SK-N-SH (cell line): ENCODE measurements at regions not wholly inside any gene's neighbourhood (a gene's known extent, or its start where the extent isn't known, plus 50 kb on each side); places are given as distances from the start of the nearest gene placed in this dataset.

Source experiments
- CTCF ChIA-PET: fragments of 300-600, 350-600 bp; formaldehyde crosslinking; extraction: SDS; loops from one replicate; lab custom pipeline; 2021; lab: Yijun Ruan, JAX
- POLR2A ChIA-PET: fragments of 350-600 bp; sonication (Branson Sonifier 250); formaldehyde crosslinking; extraction: SDS; loops from one replicate; lab custom pipeline; 2020; ENCODE audit warnings: antibody characterized with exemption, inconsistent platforms; lab: Yijun Ruan, JAX
- DNase-seq: peaks from one replicate; pipeline ENCODE4 v3.0.0; 2012
- H2AFZ ChIP-seq: fragments of 200-600 bp; sonication (generic); 2 replicates; pipeline ENCODE4 v1.8.1; 2016; ENCODE audit warnings: antibody characterized with exemption, mild to moderate bottlenecking, low read depth
- H3F3A ChIP-seq: fragments of 200-600 bp; sonication (generic); replicated peaks from 2 replicates; pipeline ENCODE3; 2016; ENCODE audit warnings: antibody characterized with exemption, mild to moderate bottlenecking; ENCODE audit not compliant: insufficient read depth
- H3K27ac ChIP-seq, 2 experiments: fragments of 200-500 bp in 1 of 2; fragments of 200-600 bp in 1 of 2; sonication (Bioruptor generic) in 1 of 2; sonication (generic), shearing (Covaris generic) in 1 of 2; 2 replicates each; pipeline versions ENCODE4 v1.5.1 to v1.6.1; 2014 to 2016; ENCODE audit warnings: low read depth in 2 of 2, inconsistent platforms in 1 of 2, low read length in 1 of 2, mild to moderate bottlenecking in 1 of 2, mixed read lengths in 1 of 2
- H3K27me3 ChIP-seq: fragments of 200-600 bp; sonication (generic), shearing (Covaris generic); 2 replicates; pipeline ENCODE4 v1.6.1; 2016; ENCODE audit warnings: mixed run types; ENCODE audit not compliant: insufficient read depth
- H3K36me3 ChIP-seq, 2 experiments: fragments of 200-500 bp in 1 of 2; fragments of 200-600 bp in 1 of 2; sonication (Bioruptor generic) in 1 of 2; sonication (generic) in 1 of 2; replicated peaks in 1 of 2; 2 replicates each; pipeline versions ENCODE3 to v1.5.1; 2014 to 2016; ENCODE audit warnings: low read length in 1 of 2, mild to moderate bottlenecking in 1 of 2; ENCODE audit not compliant: insufficient read depth in 2 of 2, control insufficient read depth in 1 of 2
- H3K4me1 ChIP-seq, 2 experiments: fragments of 200-500 bp in 1 of 2; fragments of 200-600 bp in 1 of 2; sonication (Bioruptor generic) in 1 of 2; sonication (generic), shearing (Covaris generic) in 1 of 2; 2 replicates each; pipeline versions ENCODE4 v1.5.1 to v1.6.1; 2014 to 2016; ENCODE audit warnings: low read depth in 1 of 2, low read length in 1 of 2, mixed run types in 1 of 2; ENCODE audit not compliant: insufficient read depth in 2 of 2, control insufficient read depth in 1 of 2
- H3K4me2 ChIP-seq: fragments of 200-600 bp; sonication (generic), shearing (Covaris generic); 2 replicates; pipeline ENCODE4 v1.6.1; 2017; ENCODE audit warnings: mixed run types
- H3K4me3 ChIP-seq, 2 experiments: fragments of 200-500 bp in 1 of 2; fragments of 200-600 bp in 1 of 2; sonication (Bioruptor generic) in 1 of 2; sonication (generic), shearing (Covaris generic) in 1 of 2; 2 replicates each; pipeline versions ENCODE4 v1.5.1 to v1.8.1; 2014 to 2016; ENCODE audit warnings: low read depth in 2 of 2, inconsistent platforms in 1 of 2, low read length in 1 of 2, mild to moderate bottlenecking in 1 of 2, mixed read lengths in 1 of 2, moderate library complexity in 1 of 2
- H3K79me2 ChIP-seq: fragments of 200-600 bp; sonication (generic); 2 replicates; pipeline ENCODE4 v1.8.1; 2017; ENCODE audit warnings: mild to moderate bottlenecking; ENCODE audit not compliant: insufficient read depth
- H3K9ac ChIP-seq: fragments of 200-600 bp; sonication (generic); 2 replicates; pipeline ENCODE4 v1.6.1; 2017; ENCODE audit warnings: mixed run types
- H3K9me2 ChIP-seq: fragments of 200-600 bp; sonication (generic); 2 replicates; pipeline ENCODE4 v1.6.1; 2017; ENCODE audit warnings: mixed run types
- H3K9me3 ChIP-seq: fragments of 200-600 bp; sonication (generic); 2 replicates; pipeline ENCODE4 v1.6.1; 2017; ENCODE audit warnings: mixed run types, mild to moderate bottlenecking, moderate library complexity
- H4K20me1 ChIP-seq: fragments of 200-600 bp; sonication (generic); 2 replicates; pipeline ENCODE4 v1.6.1; 2017; ENCODE audit warnings: mild to moderate bottlenecking, mixed run types; ENCODE audit not compliant: insufficient read depth
- ELF1 ChIP-seq: IDR thresholded peaks from 2 replicates; pipeline ENCODE4 v1.4.0; 2012
- EP300 ChIP-seq, 2 experiments: IDR thresholded peaks; 2 replicates each; pipeline versions ENCODE4 v1.4.0 to v1.6.1; 2012; ENCODE audit warnings: borderline replicate concordance in 1 of 2, low read depth in 1 of 2, low read length in 1 of 2
- FOXJ3 ChIP-seq: sonication (generic); formaldehyde crosslinking; IDR thresholded peaks from 2 replicates; pipeline ENCODE4 v1.5.1; 2020; ENCODE audit warnings: mild to moderate bottlenecking, missing genetic modification reagents
- FOXM1 ChIP-seq: IDR thresholded peaks from 2 replicates; pipeline ENCODE4 v1.4.0; 2012; ENCODE audit warnings: low read depth, mild to moderate bottlenecking
- GABPA ChIP-seq: IDR thresholded peaks from 2 replicates; pipeline ENCODE4 v1.4.0; 2012; ENCODE audit warnings: low read depth, mild to moderate bottlenecking
- MEF2A ChIP-seq: IDR thresholded peaks from 2 replicates; pipeline ENCODE4 v1.4.0; 2012; ENCODE audit warnings: low read depth, borderline replicate concordance
- MXI1 ChIP-seq: IDR thresholded peaks from 2 replicates; pipeline ENCODE4 v1.6.1; 2012; ENCODE audit warnings: mild to moderate bottlenecking, low read depth, low read length, improper control_type of control experiment
- NFIC ChIP-seq: IDR thresholded peaks from 2 replicates; pipeline ENCODE4 v1.4.0; 2012; ENCODE audit warnings: borderline replicate concordance
- NRF1 ChIP-seq: IDR thresholded peaks from 2 replicates; pipeline ENCODE4 v1.6.1; 2012; ENCODE audit warnings: low read depth, mild to moderate bottlenecking, low read length
- PBX3 ChIP-seq: IDR thresholded peaks from 2 replicates; pipeline ENCODE4; 2012
- POLR2AphosphoS5 ChIP-seq: IDR thresholded peaks from 2 replicates; pipeline ENCODE4 v1.6.1; 2012; ENCODE audit warnings: low read depth, low read length
- RAD21 ChIP-seq: IDR thresholded peaks from 2 replicates; pipeline ENCODE4 v1.6.1; 2012; ENCODE audit warnings: mild to moderate bottlenecking, low read length
- SIN3A ChIP-seq: IDR thresholded peaks from 2 replicates; pipeline ENCODE4 v1.6.1; 2012; ENCODE audit warnings: low read depth, mild to moderate bottlenecking, low read length, moderate library complexity, borderline replicate concordance
- SMC3 ChIP-seq: IDR thresholded peaks from 2 replicates; pipeline ENCODE4 v1.6.1; 2012; ENCODE audit warnings: low read depth, low read length, improper control_type of control experiment
- TCF12 ChIP-seq: IDR thresholded peaks from 2 replicates; pipeline ENCODE4 v1.4.0; 2012
- USF2 ChIP-seq: fragments of 150-350 bp; IDR thresholded peaks from 2 replicates; pipeline ENCODE4 v1.6.1; 2017; ENCODE audit warnings: antibody characterized with exemption, low read length, low read depth, borderline replicate concordance
- WGBS: methylation state at CpG from one replicate; pipeline ENCODE4 v1.1.6; 2017; ENCODE audit warnings: low lambda C conversion rate; 5-methylcytosine and 5-hydroxymethylcytosine counted together
- TF ChIP-seq, protein P1 (sequence below): IDR thresholded peaks from 2 replicates; pipeline ENCODE4 v1.6.1; 2012; ENCODE audit warnings: mild to moderate bottlenecking, low read depth, low read length, moderate library complexity
- TF ChIP-seq, protein P2 (sequence below): fragments of 200-600 bp; sonication (generic); IDR thresholded peaks from 2 replicates; pipeline ENCODE4 v1.6.1; 2017; ENCODE audit warnings: antibody characterized with exemption, mild to moderate bottlenecking, moderate library complexity

DNA sequence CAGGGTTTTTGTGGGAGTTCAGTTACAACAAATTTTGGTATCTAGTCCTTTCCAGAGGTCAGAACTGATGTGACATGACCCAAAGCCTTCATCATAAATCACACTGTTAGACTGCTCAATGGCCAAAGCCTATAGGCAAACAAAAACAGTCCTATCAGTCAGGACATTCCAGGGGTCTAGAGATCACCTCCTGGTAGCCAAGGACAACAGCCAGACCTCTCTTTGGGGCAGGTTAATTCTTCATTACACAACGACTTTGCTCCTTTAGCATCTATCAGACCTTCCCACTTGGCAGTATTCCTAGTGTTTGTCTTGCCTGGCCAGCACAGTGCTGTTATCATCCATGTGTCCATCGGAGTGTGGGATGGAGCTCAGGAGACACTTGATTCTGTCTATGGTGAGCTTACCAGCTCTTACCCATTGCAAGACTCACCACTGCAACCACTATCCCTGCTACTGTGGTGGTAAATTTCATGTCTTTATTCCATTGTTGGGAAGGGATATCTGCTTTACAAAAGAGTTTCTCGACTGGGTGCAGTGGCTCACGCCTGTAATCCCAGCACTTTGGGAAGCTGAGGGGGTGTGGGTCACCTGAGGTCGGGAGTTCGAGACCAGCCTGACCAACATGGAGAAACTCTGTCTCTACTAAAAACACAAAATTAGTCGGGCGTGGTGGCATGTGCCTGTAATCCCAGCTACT is 95.5 kb upstream of the DHX40 start (continued):
- TF ChIP-seq, protein P1, sequence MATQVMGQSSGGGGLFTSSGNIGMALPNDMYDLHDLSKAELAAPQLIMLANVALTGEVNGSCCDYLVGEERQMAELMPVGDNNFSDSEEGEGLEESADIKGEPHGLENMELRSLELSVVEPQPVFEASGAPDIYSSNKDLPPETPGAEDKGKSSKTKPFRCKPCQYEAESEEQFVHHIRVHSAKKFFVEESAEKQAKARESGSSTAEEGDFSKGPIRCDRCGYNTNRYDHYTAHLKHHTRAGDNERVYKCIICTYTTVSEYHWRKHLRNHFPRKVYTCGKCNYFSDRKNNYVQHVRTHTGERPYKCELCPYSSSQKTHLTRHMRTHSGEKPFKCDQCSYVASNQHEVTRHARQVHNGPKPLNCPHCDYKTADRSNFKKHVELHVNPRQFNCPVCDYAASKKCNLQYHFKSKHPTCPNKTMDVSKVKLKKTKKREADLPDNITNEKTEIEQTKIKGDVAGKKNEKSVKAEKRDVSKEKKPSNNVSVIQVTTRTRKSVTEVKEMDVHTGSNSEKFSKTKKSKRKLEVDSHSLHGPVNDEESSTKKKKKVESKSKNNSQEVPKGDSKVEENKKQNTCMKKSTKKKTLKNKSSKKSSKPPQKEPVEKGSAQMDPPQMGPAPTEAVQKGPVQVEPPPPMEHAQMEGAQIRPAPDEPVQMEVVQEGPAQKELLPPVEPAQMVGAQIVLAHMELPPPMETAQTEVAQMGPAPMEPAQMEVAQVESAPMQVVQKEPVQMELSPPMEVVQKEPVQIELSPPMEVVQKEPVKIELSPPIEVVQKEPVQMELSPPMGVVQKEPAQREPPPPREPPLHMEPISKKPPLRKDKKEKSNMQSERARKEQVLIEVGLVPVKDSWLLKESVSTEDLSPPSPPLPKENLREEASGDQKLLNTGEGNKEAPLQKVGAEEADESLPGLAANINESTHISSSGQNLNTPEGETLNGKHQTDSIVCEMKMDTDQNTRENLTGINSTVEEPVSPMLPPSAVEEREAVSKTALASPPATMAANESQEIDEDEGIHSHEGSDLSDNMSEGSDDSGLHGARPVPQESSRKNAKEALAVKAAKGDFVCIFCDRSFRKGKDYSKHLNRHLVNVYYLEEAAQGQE, result no peak
- no peak for TF ChIP-seq MXI1

DNA sequence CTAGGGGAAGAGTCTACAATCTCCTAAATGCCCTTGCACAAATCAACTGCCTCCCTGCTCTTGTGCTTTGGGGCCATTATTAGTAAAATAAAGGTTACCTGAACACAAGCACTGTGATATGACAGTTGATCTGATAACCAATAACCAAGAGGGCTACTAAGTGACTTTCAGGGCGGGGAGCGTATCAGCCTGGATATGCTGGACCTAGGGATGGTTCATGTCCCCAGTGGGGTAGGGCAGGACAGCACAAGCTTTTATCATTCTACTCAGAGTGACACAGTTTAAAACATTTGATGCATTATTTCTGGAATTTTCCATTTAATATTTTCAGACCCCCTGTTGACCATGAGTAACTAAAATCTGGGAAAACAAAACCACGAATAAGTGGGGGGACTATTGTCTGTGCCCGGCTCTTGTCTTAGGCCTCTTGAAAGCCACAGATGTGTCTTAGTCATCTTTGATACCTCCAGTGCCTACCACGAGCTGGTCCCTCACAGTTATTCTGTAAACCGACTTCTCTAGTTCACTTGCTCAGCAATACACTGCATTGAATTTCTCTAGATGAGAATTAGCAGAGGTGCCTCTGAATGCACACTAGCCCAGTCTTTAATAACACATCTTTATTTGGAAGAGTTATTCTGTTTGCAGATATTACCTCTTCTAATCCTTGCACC is 94.6 kb upstream of the DHX40 start:
- no peaks in the 10 kb centered on the region for H3F3A ChIP-seq
- no peak overlapping the region for H3K9ac ChIP-seq
- no peaks in the 10 kb centered on the region for H3K9me3 ChIP-seq
- no peak overlapping the region for H3K27ac ChIP-seq
- no peak overlapping the region for H3K4me2 ChIP-seq
- POLR2A ChIA-PET, result no interaction called here
- CTCF ChIA-PET, result no interaction called here
- H4K20me1 ChIP-seq, result no peaks in the 10 kb centered on the region
- H3K9me2 ChIP-seq, result no peaks in the 10 kb centered on the region
- no peak overlapping the region for H2AFZ ChIP-seq
- H3K27me3 ChIP-seq, result no peaks in the 10 kb centered on the region
- no peak for DNase-seq
- 76% methylated on average over 6 of the region's 6 CpGs for WGBS
- H3K36me3 ChIP-seq, result no peaks in the 10 kb centered on the region
- H3K79me2 ChIP-seq, result no peaks in the 10 kb centered on the region
- no peaks in the 10 kb centered on the region for H3K4me1 ChIP-seq
- no peak overlapping the region for H3K4me3 ChIP-seq
- TF ChIP-seq, protein P1, result no peak
- TF ChIP-seq SMC3 (no peak), NFIC (no peak), MXI1 (no peak), FOXJ3 (CRISPR knock-in tag) (no peak), USF2 (no peak), SIN3A (no peak), ELF1 (no peak), FOXM1 (no peak), POLR2AphosphoS5 (no peak), PBX3 (no peak), GABPA (no peak), RAD21 (no peak), EP300 (IDR thresholded peaks at IDR 0.05; ENCODE audit: borderline replicate concordance in 1 of 2, low read depth in 1 of 2, low read length in 1 of 2) (no peak), NRF1 (no peak), TCF12 (no peak), MEF2A (no peak)
- TF ChIP-seq, protein P2, sequence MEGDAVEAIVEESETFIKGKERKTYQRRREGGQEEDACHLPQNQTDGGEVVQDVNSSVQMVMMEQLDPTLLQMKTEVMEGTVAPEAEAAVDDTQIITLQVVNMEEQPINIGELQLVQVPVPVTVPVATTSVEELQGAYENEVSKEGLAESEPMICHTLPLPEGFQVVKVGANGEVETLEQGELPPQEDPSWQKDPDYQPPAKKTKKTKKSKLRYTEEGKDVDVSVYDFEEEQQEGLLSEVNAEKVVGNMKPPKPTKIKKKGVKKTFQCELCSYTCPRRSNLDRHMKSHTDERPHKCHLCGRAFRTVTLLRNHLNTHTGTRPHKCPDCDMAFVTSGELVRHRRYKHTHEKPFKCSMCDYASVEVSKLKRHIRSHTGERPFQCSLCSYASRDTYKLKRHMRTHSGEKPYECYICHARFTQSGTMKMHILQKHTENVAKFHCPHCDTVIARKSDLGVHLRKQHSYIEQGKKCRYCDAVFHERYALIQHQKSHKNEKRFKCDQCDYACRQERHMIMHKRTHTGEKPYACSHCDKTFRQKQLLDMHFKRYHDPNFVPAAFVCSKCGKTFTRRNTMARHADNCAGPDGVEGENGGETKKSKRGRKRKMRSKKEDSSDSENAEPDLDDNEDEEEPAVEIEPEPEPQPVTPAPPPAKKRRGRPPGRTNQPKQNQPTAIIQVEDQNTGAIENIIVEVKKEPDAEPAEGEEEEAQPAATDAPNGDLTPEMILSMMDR, result no peak
